Neural crest cell (in vitro differentiated cells): ENCODE measurements at regions not wholly inside any gene's neighbourhood (a gene's known extent, or its start where the extent isn't known, plus 50 kb on each side); places are given as distances from the start of the nearest gene placed in this dataset.

Experiments
- DNase-seq: peaks from one replicate; pipeline ENCODE4 v3.0.0; 2021; ENCODE audit warnings: low read depth, mixed read lengths, low spot score
- H3K27ac Mint-ChIP-seq: one replicate; pipeline ENCODE4 v1.8.0; 2021; ENCODE audit warnings: mild to moderate bottlenecking, mixed read lengths; ENCODE audit not compliant: unreplicated experiment
- H3K27me3 Mint-ChIP-seq: 2 replicates; pipeline ENCODE4 v1.8.0; 2021; ENCODE audit warnings: low read depth, mild to moderate bottlenecking, mixed read lengths
- H3K36me3 Mint-ChIP-seq: 2 replicates; pipeline ENCODE4 v1.8.0; 2021; ENCODE audit warnings: low read depth, mild to moderate bottlenecking, mixed read lengths
- H3K4me1 Mint-ChIP-seq: 2 replicates; pipeline ENCODE4 v1.8.0; 2021; ENCODE audit warnings: mixed read lengths
- H3K4me3 Mint-ChIP-seq: one replicate; pipeline ENCODE4 v1.8.0; 2021; ENCODE audit warnings: mild to moderate bottlenecking, mixed read lengths
- H3K9me3 Mint-ChIP-seq: 2 replicates; pipeline ENCODE4 v1.8.0; 2021; ENCODE audit warnings: mixed read lengths
- CTCF ChIP-seq: fragments of 200-600 bp; sonication (generic); conservative IDR thresholded peaks from 2 replicates; pipeline ENCODE4 v1.5.0; 2021; ENCODE audit warnings: antibody characterized with exemption, mild to moderate bottlenecking

- Mint-ChIP-seq H3K27ac (no peak overlapping the region), H3K4me1 (no peaks in the 10 kb centered on the region), H3K36me3 (peaks cover 2% of the 10 kb centered on the region), H3K27me3 (no peaks in the 10 kb centered on the region), H3K4me3 (no peak overlapping the region), H3K9me3 (peaks cover 17% of the 10 kb centered on the region)
- DNase-seq: no peak
- no peak for TF ChIP-seq CTCF
Observed at GRCh38 chr3:118262800-118263402, 771.7 kb downstream of the IGSF11 start.

GRCh38 chr3:118267588-118267987 is 767.1 kb downstream of the IGSF11 start:
- TF ChIP-seq CTCF: no peak
- Mint-ChIP-seq H3K36me3 (no peaks in the 10 kb centered on the region), H3K4me1 (no peaks in the 10 kb centered on the region), H3K9me3 (peaks cover 16% of the 10 kb centered on the region), H3K27me3 (no peaks in the 10 kb centered on the region), H3K27ac (no peak overlapping the region), H3K4me3 (no peak overlapping the region)
- no peak for DNase-seq

- no peak for DNase-seq
- H3K36me3 Mint-ChIP-seq: no peaks in the 10 kb centered on the region
- H3K9me3 Mint-ChIP-seq: peaks cover 16% of the 10 kb centered on the region
- H3K27ac Mint-ChIP-seq: no peak overlapping the region
- no peak overlapping the region for H3K4me3 Mint-ChIP-seq
- H3K27me3 Mint-ChIP-seq: no peaks in the 10 kb centered on the region
- no peak for TF ChIP-seq CTCF
- H3K4me1 Mint-ChIP-seq: no peaks in the 10 kb centered on the region
Observed at GRCh38 chr3:118269537-118270125, 765.0 kb downstream of the IGSF11 start.

GRCh38 chr3:118272991-118273390 is 761.7 kb downstream of the IGSF11 start:
- no peak for TF ChIP-seq CTCF
- Mint-ChIP-seq H3K4me1 (no peaks in the 10 kb centered on the region), H3K9me3 (peaks cover 7% of the 10 kb centered on the region), H3K27me3 (no peaks in the 10 kb centered on the region), H3K4me3 (no peak overlapping the region), H3K27ac (no peak overlapping the region), H3K36me3 (no peaks in the 10 kb centered on the region)
- no peak for DNase-seq

GRCh38 chr3:118277814-118278213 is 756.8 kb downstream of the IGSF11 start:
- H3K4me1 Mint-ChIP-seq: no peaks in the 10 kb centered on the region
- no peak for DNase-seq
- H3K27me3 Mint-ChIP-seq: no peaks in the 10 kb centered on the region
- H3K27ac Mint-ChIP-seq: no peak overlapping the region
- no peak for TF ChIP-seq CTCF
- no peaks in the 10 kb centered on the region for H3K9me3 Mint-ChIP-seq
- H3K4me3 Mint-ChIP-seq: no peak overlapping the region
- no peaks in the 10 kb centered on the region for H3K36me3 Mint-ChIP-seq
